ENCODE measurements at regions not wholly inside any gene's neighbourhood (a gene's known extent, or its start where the extent isn't known, plus 50 kb on each side); places are given as distances from the start of the nearest gene placed in this dataset.

DNA sequence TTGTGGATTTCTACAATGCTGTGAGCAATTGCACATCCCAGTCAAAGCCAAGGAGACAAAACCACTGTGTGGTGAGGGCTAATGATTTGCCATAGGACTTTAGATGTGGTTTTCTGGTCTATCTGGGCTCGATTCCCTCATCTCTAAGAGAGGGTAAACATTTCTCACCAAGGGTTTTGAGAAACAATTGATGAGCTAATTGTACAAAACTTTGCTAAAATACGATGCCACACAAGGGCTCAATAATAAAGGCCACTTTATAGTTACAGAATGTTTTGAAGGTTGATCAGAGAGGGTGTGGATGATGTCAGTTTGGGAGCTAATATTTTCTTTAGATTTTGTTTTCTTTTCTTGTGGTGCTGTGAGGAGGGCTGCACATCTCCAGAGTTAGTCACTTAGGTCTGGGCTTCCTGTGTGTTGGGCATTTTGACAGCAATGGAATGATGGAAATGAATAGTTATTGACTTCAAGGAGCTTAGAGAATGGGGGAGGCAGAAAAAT lies 60.8 kb upstream of the SLC38A4 start:
- TF ChIP-seq, protein P1, sequence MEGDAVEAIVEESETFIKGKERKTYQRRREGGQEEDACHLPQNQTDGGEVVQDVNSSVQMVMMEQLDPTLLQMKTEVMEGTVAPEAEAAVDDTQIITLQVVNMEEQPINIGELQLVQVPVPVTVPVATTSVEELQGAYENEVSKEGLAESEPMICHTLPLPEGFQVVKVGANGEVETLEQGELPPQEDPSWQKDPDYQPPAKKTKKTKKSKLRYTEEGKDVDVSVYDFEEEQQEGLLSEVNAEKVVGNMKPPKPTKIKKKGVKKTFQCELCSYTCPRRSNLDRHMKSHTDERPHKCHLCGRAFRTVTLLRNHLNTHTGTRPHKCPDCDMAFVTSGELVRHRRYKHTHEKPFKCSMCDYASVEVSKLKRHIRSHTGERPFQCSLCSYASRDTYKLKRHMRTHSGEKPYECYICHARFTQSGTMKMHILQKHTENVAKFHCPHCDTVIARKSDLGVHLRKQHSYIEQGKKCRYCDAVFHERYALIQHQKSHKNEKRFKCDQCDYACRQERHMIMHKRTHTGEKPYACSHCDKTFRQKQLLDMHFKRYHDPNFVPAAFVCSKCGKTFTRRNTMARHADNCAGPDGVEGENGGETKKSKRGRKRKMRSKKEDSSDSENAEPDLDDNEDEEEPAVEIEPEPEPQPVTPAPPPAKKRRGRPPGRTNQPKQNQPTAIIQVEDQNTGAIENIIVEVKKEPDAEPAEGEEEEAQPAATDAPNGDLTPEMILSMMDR (IDR thresholded peaks at IDR 0.05; ENCODE audit: insufficient read depth, low read length, poor library complexity, severe bottlenecking): no peak
- no peak for TF ChIP-seq EZH2phosphoT487 (conservative IDR thresholded peaks at IDR 0.05; ENCODE audit: low read length)

All from SU-DHL-6 (cell line).